SK-N-MC (cell line): ENCODE measurements at regions not wholly inside any gene's neighbourhood (a gene's known extent, or its start where the extent isn't known, plus 50 kb on each side); places are given as distances from the start of the nearest gene placed in this dataset.

Experiments
- DNase-seq: peaks from one replicate; pipeline ENCODE4 v3.0.0-alpha.2; 2011; ENCODE audit warnings: low read depth, low spot score
- H3K27ac ChIP-seq: fragments of 200-600 bp; sonication (generic); 2 replicates; pipeline ENCODE4 v1.5.1; 2016; ENCODE audit warnings: mixed run types
- H3K36me3 ChIP-seq: fragments of 200-600 bp; sonication (generic); 2 replicates; pipeline ENCODE4 v1.6.1; 2017; ENCODE audit warnings: antibody characterized with exemption, low read length, mixed read lengths; ENCODE audit not compliant: insufficient read depth
- H3K4me3 ChIP-seq: fragments of 200-600 bp; sonication (generic); 2 replicates; pipeline ENCODE4 v1.5.1; 2016
- H3K9ac ChIP-seq: fragments of 200-600 bp; sonication (generic); 2 replicates; pipeline ENCODE4 v1.8.0; 2017; ENCODE audit warnings: mixed run types, mixed read lengths; ENCODE audit not compliant: insufficient read length
- H3K9me3 ChIP-seq: fragments of 200-600 bp; sonication (generic); 2 replicates; pipeline ENCODE4 v1.6.1; 2017; ENCODE audit warnings: low read depth, mild to moderate bottlenecking, antibody characterized with exemption, low read length, moderate library complexity, mixed read lengths
- EZH2 ChIP-seq: fragments of 200-600 bp; sonication (generic); IDR thresholded peaks from one replicate; pipeline ENCODE4 v1.6.1; 2017; ENCODE audit warnings: antibody characterized with exemption
- FOXP2 ChIP-seq: optimal IDR thresholded peaks from 2 replicates; pipeline ENCODE3; 2011; ENCODE audit warnings: mild to moderate bottlenecking, moderate library complexity; ENCODE audit not compliant: insufficient read depth; ENCODE audit errors: extremely low read length, control extremely low read depth
- POLR2AphosphoS5 ChIP-seq: IDR thresholded peaks from 2 replicates; pipeline ENCODE4 v1.6.1; 2012; ENCODE audit warnings: mild to moderate bottlenecking, low read depth, low read length, borderline replicate concordance

DNA sequence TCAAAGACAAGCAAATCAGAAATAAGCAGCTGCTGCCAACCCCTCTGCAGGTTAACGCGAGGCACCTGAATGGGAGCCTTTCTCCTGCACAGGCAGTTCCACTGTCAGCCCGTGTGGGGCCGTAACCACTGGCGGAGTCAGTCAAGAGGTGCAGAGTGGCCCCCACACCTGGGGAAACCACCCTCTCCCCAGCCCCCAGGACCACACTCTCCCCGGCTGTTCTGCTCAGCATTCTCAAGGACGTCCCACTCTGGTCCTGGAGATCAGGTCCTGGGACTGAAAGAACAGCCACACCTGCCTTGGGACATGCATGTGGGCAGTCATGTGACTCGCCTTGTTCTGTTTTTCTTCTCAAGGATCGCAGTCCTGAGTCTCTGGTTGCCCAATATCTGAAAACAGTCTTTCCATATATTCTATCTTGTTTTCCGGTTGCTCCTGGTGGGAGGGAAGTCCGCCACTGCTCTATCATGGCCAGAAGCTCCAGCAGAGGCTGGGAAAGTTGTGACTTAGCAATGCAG is 252.5 kb downstream of the PTPRU start:
- Histone ChIP-seq H3K4me3 (no peak overlapping the region), H3K9me3 (no peaks in the 10 kb centered on the region), H3K27ac (no peak overlapping the region), H3K36me3 (no peaks in the 10 kb centered on the region), H3K9ac (no peak overlapping the region)
- DNase-seq: no peak
- TF ChIP-seq POLR2AphosphoS5 (no peak), EZH2 (no peak), FOXP2 (no peak)

DNA sequence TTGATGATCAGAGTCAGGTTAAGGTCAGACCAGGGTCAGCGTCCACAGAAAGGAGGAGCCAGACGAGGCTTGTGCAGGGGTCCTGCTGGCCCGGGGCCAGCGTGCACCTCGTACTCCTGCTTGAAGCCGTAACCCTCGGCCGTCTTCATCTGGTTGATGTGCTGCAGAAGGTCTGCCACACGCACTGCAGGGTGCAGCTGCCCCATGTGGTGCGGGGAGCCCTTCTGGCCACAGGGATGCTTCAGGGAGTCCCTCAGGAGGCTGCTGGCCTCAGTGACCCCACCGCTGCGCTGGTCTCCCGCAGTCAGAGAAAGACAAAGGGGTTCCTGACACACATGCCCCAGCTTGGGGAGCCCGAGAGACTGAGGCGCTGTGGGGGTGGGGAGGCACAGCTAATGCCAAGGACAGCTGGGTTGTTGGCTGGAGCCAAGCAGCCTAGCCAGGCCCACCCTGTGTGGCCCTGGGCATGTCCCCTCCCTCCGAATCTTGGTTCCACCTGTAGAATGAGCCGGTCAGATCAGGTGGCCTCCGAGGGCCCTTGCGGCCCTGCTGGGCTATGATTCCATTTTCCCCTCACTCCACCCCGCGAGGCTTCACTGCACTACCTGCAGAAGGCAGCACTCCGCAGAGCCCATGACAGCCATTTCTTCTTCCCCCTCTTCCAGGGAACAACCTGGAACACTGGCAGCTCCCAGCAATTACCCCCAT is 251.9 kb downstream of the PTPRU start:
- TF ChIP-seq EZH2: no peak
- no peak for TF ChIP-seq POLR2AphosphoS5
- no peak for TF ChIP-seq FOXP2
- Histone ChIP-seq H3K9ac (no peak overlapping the region), H3K9me3 (no peaks in the 10 kb centered on the region), H3K36me3 (no peaks in the 10 kb centered on the region), H3K4me3 (no peak overlapping the region), H3K27ac (no peak overlapping the region)
- DNase-seq: no peak

DNA sequence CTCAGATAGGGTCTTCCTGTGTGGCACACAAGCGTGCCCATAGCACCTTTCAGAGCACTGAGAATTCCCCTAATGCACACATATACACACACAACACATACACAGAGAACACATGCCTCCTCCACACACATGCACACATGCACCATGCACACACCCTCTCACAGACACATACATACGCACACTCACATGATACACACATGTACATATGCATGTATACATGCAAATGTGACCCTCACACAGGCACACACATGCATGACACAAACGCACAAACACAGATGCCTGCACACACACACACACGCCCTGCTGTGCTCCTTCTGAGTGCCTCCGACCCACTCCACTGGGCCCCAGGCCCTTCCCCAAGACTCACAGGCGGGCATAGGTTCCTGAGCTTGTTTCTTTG is 251.0 kb downstream of the PTPRU start:
- H3K27ac ChIP-seq: no peak overlapping the region
- H3K4me3 ChIP-seq: no peak overlapping the region
- H3K36me3 ChIP-seq: no peaks in the 10 kb centered on the region
- H3K9ac ChIP-seq: no peak overlapping the region
- TF ChIP-seq EZH2 (no peak), FOXP2 (no peak), POLR2AphosphoS5 (no peak)
- no peaks in the 10 kb centered on the region for H3K9me3 ChIP-seq
- no peak for DNase-seq

DNA sequence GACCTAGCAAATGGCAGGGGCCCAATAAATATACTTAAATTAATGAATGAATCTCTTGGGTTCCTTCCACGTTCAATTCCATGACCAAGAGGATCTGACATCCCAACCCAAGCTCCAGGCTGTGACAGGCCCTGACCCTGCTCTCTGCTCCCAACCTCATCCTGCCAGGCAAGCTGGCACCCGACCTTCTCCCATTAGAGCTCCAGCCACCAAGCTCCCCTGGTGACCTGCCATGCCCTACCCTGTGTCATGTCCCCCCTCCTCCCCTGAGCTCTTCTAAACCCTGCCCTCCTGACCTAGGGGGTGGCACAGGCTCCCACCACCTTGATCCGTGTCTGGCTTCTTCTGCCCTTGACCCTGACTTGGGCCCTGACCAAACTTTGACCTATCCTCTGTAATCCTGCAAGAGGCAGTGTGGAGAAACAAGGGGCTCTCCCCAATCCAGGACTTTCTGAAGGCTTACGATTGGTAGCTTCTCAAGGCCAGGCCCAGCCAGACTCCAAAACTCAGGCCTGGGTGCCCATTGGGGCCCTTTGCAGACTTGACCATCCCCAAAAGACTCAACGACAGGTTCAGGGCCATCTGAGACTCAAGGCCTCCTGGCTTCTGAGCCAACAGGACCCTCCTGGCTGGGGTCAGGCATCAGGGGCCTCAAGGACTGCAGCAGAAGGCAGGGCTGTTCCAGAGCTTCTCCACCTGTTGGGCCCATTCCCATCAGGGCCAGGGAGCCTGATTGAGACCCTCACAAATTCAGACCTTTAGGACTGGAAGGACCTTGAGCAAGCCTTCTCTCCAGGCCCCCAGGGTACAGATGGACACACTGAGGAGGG is 249.0 kb downstream of the PTPRU start:
- Histone ChIP-seq H3K27ac (no peak overlapping the region), H3K9me3 (no peaks in the 10 kb centered on the region), H3K4me3 (no peak overlapping the region), H3K36me3 (no peaks in the 10 kb centered on the region), H3K9ac (no peak overlapping the region)
- TF ChIP-seq FOXP2 (no peak), EZH2 (no peak), POLR2AphosphoS5 (no peak)
- DNase-seq: no peak

DNA sequence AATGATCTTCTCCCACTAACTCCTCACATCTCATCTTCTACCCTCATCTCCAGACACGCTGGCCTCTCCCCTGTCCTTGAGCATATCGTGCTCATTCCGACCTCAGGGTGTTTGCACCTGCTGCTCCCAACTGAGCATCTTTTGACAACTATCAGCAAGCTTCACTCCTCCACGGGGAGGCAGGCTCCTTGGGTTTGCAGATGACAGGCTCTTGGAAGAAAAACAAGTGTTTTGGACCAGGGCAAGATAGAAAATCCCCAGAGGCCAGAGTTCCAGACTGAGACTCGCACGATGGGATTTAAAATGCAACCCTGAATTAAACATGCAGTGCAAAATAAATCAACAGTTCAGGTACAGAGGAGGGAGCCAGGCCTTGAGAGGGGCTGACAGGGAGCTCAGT is 246.7 kb downstream of the PTPRU start:
- Histone ChIP-seq H3K4me3 (no peak overlapping the region), H3K9ac (no peak overlapping the region), H3K9me3 (no peaks in the 10 kb centered on the region), H3K36me3 (no peaks in the 10 kb centered on the region), H3K27ac (no peak overlapping the region)
- TF ChIP-seq POLR2AphosphoS5: no peak
- TF ChIP-seq FOXP2: no peak
- TF ChIP-seq EZH2: no peak
- no peak for DNase-seq

DNA sequence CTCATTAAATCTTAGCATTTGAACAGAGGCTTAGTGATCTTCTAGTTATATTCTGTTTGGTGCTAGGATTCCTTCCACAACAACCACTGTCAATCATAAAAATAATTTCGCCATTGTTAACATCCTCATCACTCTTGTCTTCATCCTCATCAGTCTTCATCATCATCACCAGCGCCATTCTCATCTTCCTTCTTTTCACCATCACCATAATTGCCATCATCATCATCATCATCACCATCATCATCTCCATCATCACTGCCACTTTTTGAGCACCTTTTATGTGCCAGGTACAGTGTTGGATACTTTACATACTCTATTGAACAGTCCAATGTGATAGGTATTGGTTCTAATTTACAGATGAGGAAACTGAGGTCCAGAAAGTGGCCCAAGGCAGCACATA is 245.7 kb downstream of the PTPRU start:
- Histone ChIP-seq H3K27ac (no peak overlapping the region), H3K9ac (no peak overlapping the region), H3K36me3 (no peaks in the 10 kb centered on the region), H3K9me3 (no peaks in the 10 kb centered on the region), H3K4me3 (no peak overlapping the region)
- TF ChIP-seq EZH2 (no peak), FOXP2 (no peak), POLR2AphosphoS5 (no peak)
- DNase-seq: no peak

DNA sequence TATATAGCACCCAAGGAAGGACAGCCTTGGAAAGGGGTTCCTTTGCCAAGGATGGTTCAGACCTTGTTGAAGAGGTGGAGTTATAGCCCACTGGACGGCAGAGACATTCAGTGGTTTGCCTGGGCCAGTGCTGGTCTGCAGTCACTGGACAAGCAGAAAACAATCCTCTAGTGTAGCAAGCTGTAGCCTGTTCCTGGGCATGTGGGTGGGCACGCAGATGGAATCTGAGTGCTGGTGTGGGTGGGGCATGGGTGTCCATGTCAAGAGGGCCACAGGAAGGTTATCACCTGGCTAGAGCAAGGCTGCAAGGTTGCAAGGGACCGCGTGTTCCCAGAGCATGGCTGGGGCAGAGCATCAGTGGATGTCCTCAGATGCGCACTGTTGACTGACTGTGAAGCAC is 244.7 kb downstream of the PTPRU start:
- no peaks in the 10 kb centered on the region for H3K9me3 ChIP-seq
- H3K9ac ChIP-seq: no peak overlapping the region
- no peak for DNase-seq
- no peaks in the 10 kb centered on the region for H3K36me3 ChIP-seq
- H3K27ac ChIP-seq: no peak overlapping the region
- no peak for TF ChIP-seq POLR2AphosphoS5
- no peak for TF ChIP-seq FOXP2
- TF ChIP-seq EZH2: no peak
- no peak overlapping the region for H3K4me3 ChIP-seq

DNA sequence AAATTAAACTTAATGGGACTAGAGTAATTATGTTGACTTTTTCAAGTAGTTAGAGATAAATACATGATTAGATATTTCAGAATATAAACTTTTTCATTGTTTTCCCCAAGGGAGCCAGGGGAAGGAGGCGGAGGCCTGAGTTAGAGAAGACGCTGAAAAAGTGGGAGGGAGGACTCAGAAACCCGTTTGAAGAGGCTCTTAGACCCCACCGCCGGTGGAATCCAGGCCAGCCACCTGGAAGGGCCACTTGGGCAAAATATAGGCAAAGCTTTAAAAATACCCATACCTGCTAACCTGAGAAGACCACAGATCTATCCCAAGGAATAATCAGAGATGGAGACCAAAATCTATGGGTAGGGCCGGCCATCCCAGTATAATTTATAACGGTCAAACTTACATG is 242.6 kb downstream of the PTPRU start:
- Histone ChIP-seq H3K9me3 (no peaks in the 10 kb centered on the region), H3K4me3 (no peak overlapping the region), H3K9ac (no peak overlapping the region), H3K36me3 (no peaks in the 10 kb centered on the region), H3K27ac (no peak overlapping the region)
- no peak for TF ChIP-seq FOXP2
- no peak for TF ChIP-seq POLR2AphosphoS5
- TF ChIP-seq EZH2: no peak
- no peak for DNase-seq

DNA sequence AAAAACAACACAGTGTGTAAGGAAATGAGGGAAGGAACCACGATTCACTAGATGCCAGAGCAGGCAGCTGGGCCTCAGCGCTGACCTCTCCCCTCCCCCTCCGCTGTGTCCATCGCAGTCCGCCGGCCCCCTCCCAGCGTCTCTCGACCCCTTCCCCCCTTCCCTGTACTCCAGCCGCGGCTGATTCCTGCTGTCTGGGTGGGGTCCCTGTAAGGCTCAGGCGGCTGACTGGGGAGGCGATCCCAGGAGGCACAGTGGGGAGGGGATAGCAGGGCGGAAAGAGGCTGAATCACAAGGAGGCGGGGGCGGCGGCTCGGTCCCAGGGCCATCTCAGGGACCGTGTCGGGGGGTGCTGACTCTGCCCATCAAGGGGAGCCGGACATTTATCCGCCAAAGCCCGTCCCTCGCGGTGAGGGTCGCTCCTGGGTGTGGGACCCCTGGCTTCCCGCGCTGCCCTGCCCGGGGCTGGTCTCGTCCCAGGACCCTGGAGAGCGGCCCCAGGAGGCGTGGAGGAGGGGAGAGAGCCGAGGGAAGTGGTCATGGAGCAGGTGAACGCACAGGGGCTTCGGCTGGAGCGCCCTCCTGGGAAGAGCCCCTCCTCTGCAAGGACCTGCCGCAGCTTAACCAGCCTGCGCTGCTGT is 241.9 kb downstream of the PTPRU start:
- no peak for DNase-seq
- Histone ChIP-seq H3K36me3 (no peaks in the 10 kb centered on the region), H3K9ac (no peak overlapping the region), H3K27ac (no peak overlapping the region), H3K4me3 (no peak overlapping the region), H3K9me3 (no peaks in the 10 kb centered on the region)
- TF ChIP-seq EZH2: no peak
- no peak for TF ChIP-seq POLR2AphosphoS5
- no peak for TF ChIP-seq FOXP2
